Activated T-helper 9 cell treated with anti-CD3 and anti-CD28 coated beads, Interleukin-2, amount 50 U/mL, for 16 hours (primary cell): ENCODE measurements at regions not wholly inside any gene's neighbourhood (a gene's known extent, or its start where the extent isn't known, plus 50 kb on each side); places are given as distances from the start of the nearest gene placed in this dataset.
"Not testable (repeated sequence)": the region's sequence is repeated elsewhere in the genome, so short reads cannot be mapped to it uniquely, and the experiment has no call there.

Experiments
- DNase-seq: peaks from one replicate; pipeline ENCODE4 v3.0.0-alpha.2; 2020; ENCODE audit warnings: low read depth

DNA sequence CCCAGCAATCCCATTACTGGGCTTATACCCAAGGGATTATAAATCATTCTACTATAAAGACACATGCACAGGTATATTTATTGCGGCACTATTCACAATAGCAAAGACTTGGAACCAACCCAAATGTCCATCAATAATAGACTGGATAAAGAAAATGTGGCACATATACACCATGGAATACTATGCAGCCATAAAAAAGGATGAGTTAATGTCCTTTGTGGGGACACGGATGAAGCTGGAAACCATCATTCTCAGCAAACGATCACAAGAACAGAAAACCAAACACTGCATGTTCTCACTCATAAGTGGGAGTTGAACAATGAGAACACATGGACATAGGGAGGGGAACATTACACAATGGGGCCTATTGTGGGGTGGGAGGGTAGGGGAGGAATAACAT lies 224.4 kb upstream of the SERP2 start:
- not testable (repeated sequence) for DNase-seq

- no peak for DNase-seq
These were observed 223.8 kb upstream of the SERP2 start for GRCh38 chr13:44149821-44150220.

GRCh38 chr13:44151474-44151873 lies 222.2 kb upstream of the SERP2 start:
- DNase-seq: no peak

- no peak for DNase-seq
These were observed 220.1 kb upstream of the SERP2 start for GRCh38 chr13:44153496-44153895.

DNA sequence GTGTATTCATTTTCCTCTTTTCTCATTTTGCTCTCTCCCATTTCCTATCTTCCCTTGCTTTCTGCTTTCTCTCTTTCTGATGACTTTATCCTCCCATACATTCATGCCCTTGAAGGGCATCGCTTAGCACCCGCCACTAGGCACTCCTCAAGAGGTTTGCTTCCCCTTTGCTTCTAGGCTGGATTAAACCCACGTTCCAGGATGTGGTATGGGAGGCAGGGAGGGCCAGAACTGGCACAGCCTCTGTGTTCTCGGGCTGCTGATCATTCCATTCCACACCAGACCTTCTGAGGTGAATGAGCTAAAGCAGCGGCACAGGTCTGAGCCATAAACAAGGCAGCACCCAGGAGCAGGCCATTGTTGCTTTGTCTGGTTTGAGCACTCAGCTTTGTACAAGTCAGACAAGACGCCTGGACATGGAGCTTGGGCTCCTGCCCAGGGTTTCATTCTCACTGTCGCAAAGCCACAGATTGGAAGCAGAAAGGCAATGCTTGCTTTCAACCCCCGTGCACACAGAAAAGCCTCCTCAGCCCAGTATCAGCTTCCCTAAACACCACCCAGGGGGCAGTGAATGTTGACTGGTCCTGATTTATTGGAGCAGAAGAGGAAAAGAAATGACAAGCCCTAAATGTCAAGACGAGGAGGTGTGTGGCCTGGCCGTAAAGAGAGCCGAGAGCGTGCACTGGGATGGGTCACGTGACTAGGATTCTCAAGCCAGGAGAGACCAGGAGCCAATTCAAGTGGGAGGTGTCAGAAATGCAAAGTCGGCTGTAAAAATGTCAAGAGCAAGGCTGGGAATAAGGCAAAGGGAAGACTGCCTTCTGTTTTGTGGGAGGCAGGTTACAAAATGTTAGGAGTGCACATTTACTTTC lies 218.0 kb upstream of the SERP2 start:
- DNase-seq: no peak

- DNase-seq: no peak
These were observed 217.3 kb upstream of the SERP2 start for GRCh38 chr13:44156294-44156658.

- DNase-seq: no peak
These were observed 216.0 kb upstream of the SERP2 start for GRCh38 chr13:44157606-44158005.

DNA sequence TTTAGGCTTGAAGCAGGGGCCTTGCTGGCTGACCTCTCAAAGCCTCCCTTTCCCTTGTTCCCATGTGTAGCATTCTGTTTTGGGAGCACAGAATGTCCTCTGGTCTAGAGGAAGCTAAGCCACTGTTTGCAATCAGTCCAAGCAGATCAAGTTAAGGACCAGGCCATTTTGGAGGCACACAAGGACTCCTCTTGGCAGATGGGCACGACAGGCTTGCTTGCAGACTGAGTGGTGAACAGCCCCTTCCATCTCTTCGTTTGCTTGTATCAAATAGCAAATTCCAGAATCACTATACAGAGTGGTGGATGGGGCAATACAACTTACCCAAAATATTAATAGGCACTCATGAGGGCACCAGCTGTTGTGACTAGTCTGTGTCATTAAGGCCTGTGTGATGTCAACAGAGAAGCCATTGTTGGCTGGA lies 215.5 kb upstream of the SERP2 start:
- no peak for DNase-seq

- no peak for DNase-seq
These were observed 214.6 kb upstream of the SERP2 start for GRCh38 chr13:44158881-44159632.

DNA sequence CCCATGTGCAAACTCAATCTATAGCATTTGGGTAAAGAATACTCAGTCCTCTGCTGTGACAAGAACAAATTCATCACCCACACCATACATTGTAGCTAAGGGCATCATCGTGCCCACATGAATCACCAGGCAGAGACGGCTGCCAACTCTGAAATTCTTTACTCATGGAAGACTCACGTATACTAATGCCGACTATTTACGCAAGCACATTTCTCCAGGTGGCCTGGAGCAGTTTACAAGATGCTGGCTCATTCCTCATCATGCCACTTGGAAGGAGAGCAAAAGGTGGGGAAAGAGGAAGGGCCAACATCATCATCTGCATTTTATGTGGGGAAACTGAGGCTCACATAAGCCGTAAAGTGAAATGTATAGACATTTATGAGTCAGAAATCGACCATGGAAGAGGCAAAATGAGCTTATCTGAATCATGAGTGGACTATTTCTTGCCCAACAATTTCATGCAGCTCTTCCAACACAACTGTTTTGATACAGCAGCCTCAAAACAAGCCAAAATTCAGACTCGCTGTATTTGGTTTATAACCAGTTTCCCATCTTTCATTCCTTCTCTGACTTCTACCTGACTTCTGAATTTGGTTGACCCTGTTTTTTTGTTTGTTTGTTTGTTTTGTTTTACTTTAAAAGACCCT lies 213.9 kb upstream of the SERP2 start:
- no peak for DNase-seq

- no peak for DNase-seq
These were observed 212.9 kb upstream of the SERP2 start for GRCh38 chr13:44160591-44161191.

DNA sequence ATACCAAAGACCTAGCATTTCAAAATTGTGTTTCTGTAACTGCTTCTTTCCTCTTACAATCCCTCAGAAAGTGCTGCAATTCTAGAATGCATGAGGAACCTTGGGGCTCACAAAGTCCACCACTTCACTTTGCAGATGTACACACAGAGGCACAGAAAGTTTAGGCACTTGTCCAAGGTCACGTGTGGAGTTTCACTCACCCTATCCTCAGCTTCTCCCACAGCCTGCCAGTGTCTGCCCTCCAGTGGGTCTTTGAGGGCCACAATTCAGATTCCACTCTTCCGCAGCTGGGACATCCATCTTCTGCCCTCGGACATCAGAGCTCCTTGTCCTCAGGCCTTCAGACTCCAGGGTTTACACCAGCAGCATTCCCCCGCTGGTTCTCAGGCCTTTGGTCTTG lies 210.5 kb upstream of the SERP2 start:
- no peak for DNase-seq

- no peak for DNase-seq
These were observed 208.3 kb upstream of the SERP2 start for GRCh38 chr13:44165221-44165888.

DNA sequence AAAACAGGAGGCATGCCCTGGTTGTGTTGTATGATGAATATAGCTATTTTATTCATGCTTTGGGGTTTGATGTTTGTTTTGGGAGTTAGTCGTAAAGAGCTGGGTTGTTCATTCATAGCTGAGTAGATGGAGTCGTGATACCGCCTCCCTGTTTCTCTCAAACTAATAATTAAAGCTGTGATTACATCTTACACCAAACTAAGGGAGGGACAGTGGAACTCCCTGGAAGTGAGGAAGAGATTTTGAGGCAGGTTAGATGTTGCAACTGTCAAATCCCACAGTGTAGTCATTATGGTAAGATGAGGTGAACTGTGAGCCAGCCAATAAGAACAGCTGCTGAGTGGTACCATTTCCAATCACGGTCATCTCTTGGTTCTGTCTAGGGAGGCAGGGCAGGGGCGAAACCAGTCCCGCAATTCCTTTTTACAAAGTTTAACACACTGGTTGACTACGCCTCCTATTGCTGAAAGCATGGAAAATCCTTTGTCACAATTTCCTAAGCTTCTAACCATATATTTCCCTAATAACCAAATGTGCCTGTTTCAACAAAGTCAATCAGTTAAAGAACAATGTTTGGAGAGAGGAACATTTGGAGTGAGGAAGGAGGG lies 207.6 kb upstream of the SERP2 start:
- no peak for DNase-seq

DNA sequence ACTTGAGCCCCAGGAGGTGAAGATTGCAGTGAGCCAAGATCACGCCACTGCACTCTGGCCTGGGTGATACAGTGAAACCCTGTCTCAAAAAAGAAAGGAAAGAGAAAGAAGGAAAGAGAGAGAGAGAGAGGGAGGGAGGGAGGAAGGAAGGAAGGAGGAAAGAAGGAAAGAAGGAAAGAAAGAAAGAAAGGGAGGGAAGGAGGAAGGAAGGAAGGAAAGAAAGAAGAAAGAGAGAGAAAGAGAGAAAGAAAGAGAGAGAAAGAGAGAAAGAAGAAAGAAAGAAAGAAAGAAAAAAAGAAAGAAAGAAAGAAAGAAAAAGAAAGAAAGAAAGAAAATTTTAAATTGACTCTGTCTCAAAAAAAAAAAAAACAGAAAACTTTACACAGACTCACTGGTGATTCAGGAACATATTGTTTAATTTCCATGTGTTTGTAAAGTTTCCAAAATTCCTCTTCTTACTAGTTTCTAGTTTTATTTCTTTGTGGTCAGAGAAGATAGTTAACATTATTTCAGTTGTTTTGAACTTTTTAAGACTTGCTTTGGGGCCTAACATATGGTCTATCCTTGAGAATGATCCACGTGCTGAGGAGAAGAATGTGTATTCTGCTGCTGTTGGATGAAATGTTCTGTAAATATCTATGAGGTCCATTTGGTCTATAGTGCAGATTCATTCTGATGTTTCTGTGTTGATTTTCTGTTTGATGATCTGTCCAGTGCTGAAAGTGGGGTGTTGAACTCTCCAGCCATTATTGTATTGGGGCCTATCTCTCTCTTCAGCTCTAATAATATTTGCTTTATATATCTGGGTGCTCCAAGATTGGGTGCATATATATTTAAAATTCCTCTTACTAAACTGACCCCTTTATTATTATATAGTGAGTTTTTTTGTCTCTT lies 204.4 kb upstream of the SERP2 start:
- no peak for DNase-seq

DNA sequence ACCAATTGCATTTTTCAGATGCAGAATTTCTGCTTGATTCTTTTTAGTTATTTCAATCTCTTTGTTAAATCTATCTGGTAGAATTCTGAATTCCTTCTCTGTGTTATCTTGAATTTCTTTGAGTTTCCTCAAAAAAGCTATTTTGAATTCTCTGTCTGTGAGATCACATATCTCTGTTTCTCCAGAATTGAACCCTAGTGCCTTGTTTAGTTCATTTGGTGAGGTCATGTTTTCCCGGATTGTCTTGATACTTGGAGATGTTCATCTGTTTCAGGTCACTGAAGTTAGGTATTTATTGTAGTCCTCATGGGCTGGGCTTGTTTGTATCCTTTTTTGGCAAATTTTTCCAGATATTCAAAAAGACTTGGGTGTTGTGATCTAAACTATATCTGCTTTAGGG lies 202.9 kb upstream of the SERP2 start:
- no peak for DNase-seq

GRCh38 chr13:44171156-44171555 lies 202.5 kb upstream of the SERP2 start:
- DNase-seq: no peak

GRCh38 chr13:44171861-44172260 lies 201.8 kb upstream of the SERP2 start:
- DNase-seq: no peak

GRCh38 chr13:44172281-44172810 lies 201.3 kb upstream of the SERP2 start:
- no peak for DNase-seq

GRCh38 chr13:44174769-44175425 lies 198.7 kb upstream of the SERP2 start:
- DNase-seq: no peak
